Activated CD8-positive, alpha-beta T cell treated with anti-CD3 and anti-CD28 coated beads for 36 hours (primary cell): ENCODE measurements at regions not wholly inside any gene's neighbourhood (a gene's known extent, or its start where the extent isn't known, plus 50 kb on each side); places are given as distances from the start of the nearest gene placed in this dataset.
"Not testable (repeated sequence)": the region's sequence is repeated elsewhere in the genome, so short reads cannot be mapped to it uniquely, and the experiment has no call there.

Experiments
- ATAC-seq: fragments of 200-7000 bp; cut with Tn5 transposase; one replicate; pipeline ENCODE4 v1.10.0; 2021; ENCODE audit warnings: mild to moderate bottlenecking, moderate library complexity
- CTCF ChIA-PET: fragments of 350-600 bp; sonication (Branson Sonifier 250); formaldehyde crosslinking; loops from one replicate; lab custom pipeline; 2021; ENCODE audit warnings: antibody characterized with exemption; lab: Charles Lee
- POLR2A ChIA-PET: fragments of 350-600 bp; sonication (Branson Sonifier 250); formaldehyde crosslinking; loops from one replicate; lab custom pipeline; 2021; ENCODE audit warnings: antibody characterized with exemption; lab: Charles Lee
- DNase-seq: peaks from one replicate; pipeline ENCODE4 v3.0.0-alpha.2; 2020
- H3K27ac Mint-ChIP-seq: one replicate; pipeline ENCODE4 v1.8.0; 2021; ENCODE audit warnings: mild to moderate bottlenecking, mixed read lengths
- H3K27me3 Mint-ChIP-seq: one replicate; pipeline ENCODE4 v1.8.0; 2021; ENCODE audit warnings: mixed read lengths
- H3K36me3 Mint-ChIP-seq: one replicate; pipeline ENCODE4 v1.8.0; 2021; ENCODE audit warnings: low read depth, mixed read lengths
- H3K4me1 Mint-ChIP-seq: one replicate; pipeline ENCODE4 v1.8.0; 2021; ENCODE audit warnings: low read depth, mixed read lengths
- H3K4me3 Mint-ChIP-seq: one replicate; pipeline ENCODE4 v1.8.0; 2021; ENCODE audit warnings: mild to moderate bottlenecking, moderate library complexity, mixed read lengths
- H3K9me3 Mint-ChIP-seq: one replicate; pipeline ENCODE4 v1.8.0; 2021; ENCODE audit warnings: mixed read lengths
- CTCF ChIP-seq: fragments of 200-600 bp; IDR thresholded peaks from one replicate; pipeline ENCODE4 v1.8.0; 2022; ENCODE audit warnings: antibody characterized with exemption, mild to moderate bottlenecking
- intact Hi-C: fragments of 100-400 bp; cut with micrococcal nuclease; formaldehyde crosslinking; loops from one replicate; pipeline ENCODE4 v1.10.0; 2022

GRCh38 chr10:29862923-29863614 lies 196.3 kb downstream of the JCAD start:
- Mint-ChIP-seq H3K9me3 (no peaks in the 10 kb centered on the region), H3K36me3 (no peaks in the 10 kb centered on the region), H3K4me3 (no peak overlapping the region), H3K27me3 (peaks cover 4% of the 10 kb centered on the region), H3K27ac (no peak overlapping the region), H3K4me1 (no peaks in the 10 kb centered on the region)
- TF ChIP-seq CTCF: no peak
- ATAC-seq (no peak), DNase-seq (no peak)
- POLR2A ChIA-PET: no interaction called here
- intact Hi-C loops: no loop called here
- CTCF ChIA-PET: no interaction called here

- ChIA-PET POLR2A (no interaction called here), CTCF (interaction anchor here (0.7 kb wide), 1 partner anchor 13 kb away, joined by 3 read pairs; no protein-coding TSS in a partner anchor)
- Mint-ChIP-seq H3K27ac (no peak overlapping the region), H3K27me3 (peaks cover 4% of the 10 kb centered on the region), H3K4me1 (no peaks in the 10 kb centered on the region), H3K9me3 (no peaks in the 10 kb centered on the region), H3K36me3 (no peaks in the 10 kb centered on the region), H3K4me3 (no peak overlapping the region)
- no peak for TF ChIP-seq CTCF
- DNase-seq (no peak), ATAC-seq (no peak)
- intact Hi-C loops: no loop called here
Observed at GRCh38 chr10:29861811-29862505, 197.4 kb downstream of the JCAD start.

GRCh38 chr10:29861231-29861630 lies 198.2 kb downstream of the JCAD start:
- H3K4me1 Mint-ChIP-seq, DNase-seq, H3K27ac Mint-ChIP-seq, H3K36me3 Mint-ChIP-seq, H3K9me3 Mint-ChIP-seq, H3K4me3 Mint-ChIP-seq, intact Hi-C loops, H3K27me3 Mint-ChIP-seq, ATAC-seq: not testable (repeated sequence)
- CTCF ChIA-PET: interaction anchor here (0.7 kb wide), 1 partner anchor 12 kb away, joined by 3 read pairs; no protein-coding TSS in a partner anchor
- POLR2A ChIA-PET: interaction anchor here (0.6 kb wide), 1 partner anchor 34 kb away, joined by 3 read pairs; no protein-coding TSS in a partner anchor

GRCh38 chr10:29860166-29860565 lies 199.2 kb downstream of the JCAD start:
- DNase-seq (no peak), ATAC-seq (no peak)
- ChIA-PET CTCF (no interaction called here), POLR2A (no interaction called here)
- H3K27me3 Mint-ChIP-seq: peaks cover 4% of the 10 kb centered on the region
- no peaks in the 10 kb centered on the region for H3K4me1 Mint-ChIP-seq
- H3K4me3 Mint-ChIP-seq: no peak overlapping the region
- no peak overlapping the region for H3K27ac Mint-ChIP-seq
- H3K9me3 Mint-ChIP-seq: no peaks in the 10 kb centered on the region
- TF ChIP-seq CTCF: no peak
- no peaks in the 10 kb centered on the region for H3K36me3 Mint-ChIP-seq
- intact Hi-C loops: no loop called here

GRCh38 chr10:29859521-29860130 lies 199.8 kb downstream of the JCAD start:
- H3K4me3 Mint-ChIP-seq: no peak overlapping the region
- H3K36me3 Mint-ChIP-seq: no peaks in the 10 kb centered on the region
- intact Hi-C loops: no loop called here
- H3K27me3 Mint-ChIP-seq: peaks cover 4% of the 10 kb centered on the region
- POLR2A ChIA-PET: no interaction called here
- TF ChIP-seq CTCF: no peak
- no peak for DNase-seq
- no peaks in the 10 kb centered on the region for H3K9me3 Mint-ChIP-seq
- no peak overlapping the region for H3K27ac Mint-ChIP-seq
- no peak for ATAC-seq
- CTCF ChIA-PET: no interaction called here
- no peaks in the 10 kb centered on the region for H3K4me1 Mint-ChIP-seq
